OCI-M2 (cell line): ENCODE measurements at regions not wholly inside any gene's neighbourhood (a gene's known extent, or its start where the extent isn't known, plus 50 kb on each side); places are given as distances from the start of the nearest gene placed in this dataset.

ENCODE experiments used
- DNase-seq: peaks from one replicate; lab custom pipeline; 2025; ENCODE audit not compliant: unreplicated experiment; lab: John Stamatoyannopoulos, UW

- DNase-seq, result peak; percentile 1
Measured at GRCh38 chr4:108224611-108225053, 55.9 kb upstream of the LEF1 start.

- no peak for DNase-seq
Measured at GRCh38 chr4:108223313-108223712, 54.6 kb upstream of the LEF1 start.

DNA sequence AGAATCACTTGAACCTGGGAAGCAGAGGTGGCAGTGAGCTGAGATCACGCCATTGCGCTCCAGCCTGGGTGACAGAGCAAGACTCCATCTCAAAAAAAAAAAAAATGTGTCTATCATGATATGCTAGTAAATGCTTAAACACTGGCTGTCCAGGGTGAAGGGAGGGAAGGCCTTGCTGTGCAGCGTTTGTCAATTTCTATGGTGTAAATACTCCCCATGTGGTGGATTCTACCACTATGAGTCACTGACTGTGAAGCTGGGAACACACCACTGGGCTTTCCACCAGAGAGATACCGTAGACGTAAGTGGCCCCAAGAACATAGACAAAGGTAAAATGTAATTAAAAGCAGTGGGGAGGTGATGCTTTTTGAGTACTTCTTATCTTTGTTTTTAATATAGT lies 51.3 kb upstream of the LEF1 start:
- no peak for DNase-seq
